Left kidney (tissue), 1 donor: ENCODE measurements at regions not wholly inside any gene's neighbourhood (a gene's known extent, or its start where the extent isn't known, plus 50 kb on each side); places are given as distances from the start of the nearest gene placed in this dataset.

Source experiments
- DNase-seq: peaks from one replicate; pipeline ENCODE4 v3.0.0-alpha.2; 2013

DNA sequence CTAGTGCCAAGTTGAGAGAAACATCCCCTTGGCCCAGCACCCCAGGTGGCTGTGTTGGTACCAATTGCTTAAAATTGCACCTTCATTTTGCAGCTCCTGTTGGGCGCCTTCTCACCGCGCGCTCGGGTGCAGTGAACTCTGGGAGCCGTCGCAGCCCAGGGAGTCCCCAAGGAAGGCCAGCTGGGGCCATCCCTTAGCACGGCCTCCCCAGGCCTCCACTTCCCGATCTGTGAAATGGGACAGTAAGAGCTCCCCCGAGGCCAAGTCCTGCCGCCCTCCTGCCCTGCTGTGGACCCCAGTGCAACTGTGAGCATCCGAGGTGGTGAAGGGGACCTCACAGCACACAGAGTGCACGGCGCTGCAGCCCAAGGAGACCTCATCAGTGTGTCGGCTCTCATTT, 1234.1 kb downstream of the BRD1 start:
- DNase-seq = no peak

DNA sequence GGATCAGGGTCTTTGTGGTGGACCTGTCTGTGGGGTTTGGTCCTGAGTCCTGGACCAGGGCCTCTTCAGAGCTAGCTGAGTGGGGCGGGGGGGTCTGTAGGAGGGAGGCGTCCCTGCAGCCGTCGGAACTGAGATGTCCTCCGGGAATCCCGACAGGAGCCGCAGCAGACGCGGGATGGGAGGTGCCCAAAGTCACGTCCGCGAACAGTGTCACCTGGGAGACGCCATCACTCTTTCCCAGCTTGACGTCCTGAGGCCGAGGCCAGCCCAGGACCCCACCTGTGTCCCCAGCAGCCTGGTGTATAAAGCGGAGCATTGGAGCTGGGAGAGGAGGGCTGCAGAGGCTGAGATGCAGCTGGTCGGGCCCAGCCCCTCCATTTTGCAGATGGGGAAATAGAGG, 1234.7 kb downstream of the BRD1 start:
- DNase-seq = no peak

DNA sequence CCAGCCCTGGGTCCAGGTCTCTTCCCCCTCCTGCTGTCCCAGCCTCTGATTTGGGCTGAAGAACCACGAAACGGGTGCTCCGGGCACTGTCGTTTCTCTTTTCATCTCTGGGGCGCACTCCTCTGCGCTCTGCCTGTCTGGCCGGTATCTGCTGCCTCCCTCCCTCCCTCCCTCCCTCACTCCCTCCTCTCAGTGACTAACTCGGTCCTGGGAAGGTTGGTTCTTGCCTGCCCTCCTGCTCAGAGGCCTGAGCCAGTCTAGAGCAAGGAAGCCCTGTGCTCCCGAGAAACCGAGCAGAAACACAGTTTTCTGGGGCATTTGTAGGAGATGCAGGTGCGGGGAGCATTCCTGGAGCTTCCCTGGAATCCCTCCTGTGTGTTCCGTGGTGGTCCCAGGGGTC, 1235.2 kb downstream of the BRD1 start:
- DNase-seq = no peak

DNA sequence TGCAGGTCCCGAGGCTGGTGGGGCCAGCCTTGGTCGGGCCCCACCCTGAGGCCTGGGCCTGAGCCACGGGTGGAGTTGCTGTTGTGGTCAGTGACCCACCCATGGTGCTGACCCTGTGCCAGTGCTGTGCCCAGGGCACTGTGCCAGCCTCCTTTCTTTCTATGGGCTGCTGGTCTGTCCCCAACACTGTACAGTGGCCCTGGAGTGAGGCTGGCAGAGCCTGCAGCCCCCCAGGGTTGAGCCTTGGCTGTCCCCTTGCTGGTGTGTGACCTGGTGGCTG, 1235.7 kb downstream of the BRD1 start:
- DNase-seq = no peak

DNA sequence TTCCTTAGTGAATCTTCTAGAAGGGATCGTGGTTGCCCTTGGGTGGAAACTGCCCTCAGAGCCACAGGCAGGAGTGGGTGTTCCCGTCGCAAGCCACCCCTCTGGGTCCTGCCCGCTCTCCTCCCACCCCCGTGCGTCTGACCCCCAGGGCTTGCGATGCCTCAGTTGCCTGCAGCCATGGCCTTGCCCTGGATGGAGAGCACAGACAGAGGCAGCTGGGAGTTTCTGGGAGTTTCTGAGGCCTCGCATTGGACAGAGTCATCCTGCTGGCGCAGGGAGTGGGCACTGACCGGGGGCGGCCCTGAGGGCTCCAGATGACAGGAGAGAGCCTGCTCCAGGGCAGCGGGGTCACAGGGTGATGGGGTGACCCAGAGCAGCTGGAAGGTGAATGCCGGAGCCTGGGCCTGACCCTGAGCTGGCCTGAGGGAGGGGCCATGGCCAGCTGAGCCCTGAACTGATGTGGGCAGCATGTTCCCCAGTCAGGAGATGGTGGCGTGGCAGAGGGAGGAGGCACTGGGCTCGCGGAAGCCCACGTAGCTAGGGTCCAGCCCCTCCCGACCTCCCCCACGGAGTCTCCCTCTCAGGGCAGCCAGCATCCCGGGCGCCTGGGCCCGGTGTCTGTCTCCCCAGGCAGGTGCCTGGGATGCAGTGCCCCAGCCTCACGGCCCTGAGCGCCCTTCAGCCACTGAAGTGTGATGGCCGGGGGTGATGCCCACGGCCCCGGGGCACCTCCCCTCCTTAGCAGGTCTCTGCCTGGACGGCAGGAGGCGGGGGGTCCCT, 1236.2 kb downstream of the BRD1 start:
- DNase-seq = no peak

DNA sequence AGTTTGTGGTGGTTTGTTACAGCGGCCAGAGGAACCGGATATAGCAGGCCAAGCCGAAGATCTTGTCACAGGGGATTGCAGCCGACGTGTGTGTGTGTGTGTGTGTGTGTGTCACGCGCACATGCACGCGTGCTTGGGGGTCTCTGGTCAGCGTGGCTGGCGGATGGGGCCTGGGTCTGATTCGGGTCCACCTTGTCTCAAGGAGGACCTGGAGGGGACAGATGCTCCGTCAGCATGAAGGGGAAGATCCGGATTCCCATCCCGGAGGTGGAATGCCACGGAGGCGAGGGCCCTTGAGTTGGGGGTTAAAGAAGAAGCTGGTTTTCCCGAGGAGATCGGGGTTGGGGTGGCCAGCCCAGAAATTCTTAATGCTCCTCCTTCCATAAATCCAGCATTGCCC, 1237.8 kb downstream of the BRD1 start:
- no peak for DNase-seq

DNA sequence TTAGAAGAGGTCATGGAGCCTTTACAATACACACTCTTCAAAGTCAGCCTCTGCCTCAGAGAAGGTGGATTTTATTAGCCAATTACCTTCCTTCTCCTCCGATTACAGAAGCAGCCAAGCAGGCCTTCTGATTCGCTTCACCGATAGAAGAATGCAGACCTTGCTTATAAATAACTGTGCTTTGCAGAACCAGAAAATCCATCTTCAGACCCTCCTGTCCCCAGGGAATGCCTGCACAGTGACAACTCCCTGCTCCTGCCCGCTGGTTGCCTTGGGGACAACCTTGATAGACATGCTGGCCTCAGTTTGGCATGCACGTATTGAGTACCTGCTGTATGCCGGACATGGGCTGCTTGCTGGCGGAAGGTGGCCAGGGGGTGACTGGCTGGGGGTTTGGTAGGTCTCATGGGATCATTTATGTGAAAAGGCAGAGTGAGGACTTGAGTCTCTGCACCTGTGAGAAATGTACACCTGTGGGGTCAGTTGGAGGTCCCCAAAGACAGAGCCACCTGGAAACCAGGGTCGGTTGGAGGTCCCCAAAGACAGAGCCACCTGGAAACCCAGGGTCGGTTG, 1238.7 kb downstream of the BRD1 start:
- DNase-seq = peak; percentile 50

DNA sequence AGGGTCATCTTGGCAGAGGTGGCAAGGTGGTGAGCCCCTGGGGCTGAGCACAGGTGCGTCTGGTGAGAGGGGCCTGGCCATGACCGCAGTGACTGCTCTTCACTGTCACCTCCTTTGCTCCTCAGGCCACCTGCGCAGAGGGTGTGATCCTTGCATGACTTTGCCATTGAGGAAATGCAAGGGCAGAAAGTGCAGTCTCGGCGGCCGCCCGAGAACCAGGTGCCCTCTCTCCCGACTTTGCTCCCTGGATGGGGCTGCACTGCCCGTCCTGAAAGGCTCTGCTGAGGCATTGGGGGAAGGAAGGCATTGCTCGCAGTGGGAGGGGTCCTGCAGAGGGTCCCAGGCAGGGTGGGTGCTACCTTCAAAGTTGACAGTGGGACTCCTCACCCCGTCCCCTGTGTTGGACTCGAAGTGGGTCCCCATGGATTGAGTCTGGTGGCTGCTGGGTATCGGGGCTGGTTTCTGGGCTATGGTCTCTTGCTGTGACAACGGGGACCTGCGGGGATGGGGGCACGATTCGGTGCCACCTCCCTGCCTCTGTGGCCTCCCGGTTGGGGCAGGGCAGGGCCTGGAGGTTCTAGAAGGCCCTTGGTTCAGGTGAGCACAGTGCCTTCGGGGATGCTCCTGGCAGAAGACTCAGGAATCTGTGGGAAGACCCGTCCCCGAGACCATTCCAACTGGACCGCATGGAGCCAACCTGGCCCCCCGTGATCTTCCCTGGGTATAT, 1239.4 kb downstream of the BRD1 start:
- DNase-seq = no peak

DNA sequence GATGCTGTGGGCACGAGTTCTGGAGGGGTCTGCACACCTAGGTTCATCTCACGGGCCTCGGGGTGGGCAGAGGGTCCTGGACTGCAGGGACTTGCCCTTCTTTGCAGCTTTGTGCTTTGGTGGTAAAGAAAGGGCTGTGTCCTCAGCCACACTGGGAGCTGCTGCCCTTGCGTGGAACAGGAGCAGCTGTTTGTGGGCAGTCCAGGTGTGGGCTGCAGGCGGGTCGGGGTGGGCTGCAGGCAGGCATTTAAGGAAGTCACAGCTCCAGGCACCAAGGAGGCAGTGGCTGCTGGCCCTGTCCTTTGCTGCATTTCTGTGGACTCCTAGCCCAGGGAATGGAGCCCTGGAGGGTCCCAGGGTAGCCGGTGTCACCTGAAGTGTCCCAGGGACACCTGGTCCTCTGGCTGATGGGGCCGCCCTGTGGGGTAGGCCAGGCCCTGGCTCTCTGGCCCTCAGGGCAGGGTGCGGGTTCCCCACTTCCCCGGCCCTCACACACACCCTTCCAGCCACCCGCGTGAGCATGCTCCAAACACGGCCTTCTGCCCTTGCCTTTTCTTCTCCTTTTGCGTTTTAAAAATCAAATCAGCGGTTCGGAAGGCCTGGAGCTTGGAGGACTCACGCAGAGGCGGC, 1240.3 kb downstream of the BRD1 start:
- no peak for DNase-seq

DNA sequence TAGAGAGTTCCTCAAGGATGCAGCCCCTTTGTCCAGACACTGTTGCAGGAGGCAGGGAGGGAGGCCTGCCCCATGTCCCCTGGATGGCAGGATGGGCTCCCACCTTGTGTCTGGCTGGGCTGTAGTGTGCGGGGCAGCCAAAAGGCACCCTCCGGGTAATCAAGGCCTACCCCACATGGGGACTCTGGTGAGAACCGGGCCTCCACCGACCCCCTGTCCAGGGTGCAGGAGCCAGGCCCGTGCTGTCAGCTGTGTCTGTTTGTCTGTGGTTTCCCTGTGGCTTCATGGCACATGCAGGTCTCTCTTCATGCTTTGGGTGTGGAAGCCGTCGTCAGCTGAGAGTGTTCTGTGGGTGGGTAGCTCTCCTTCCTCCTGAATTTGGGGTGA, 1240.9 kb downstream of the BRD1 start:
- DNase-seq = no peak

DNA sequence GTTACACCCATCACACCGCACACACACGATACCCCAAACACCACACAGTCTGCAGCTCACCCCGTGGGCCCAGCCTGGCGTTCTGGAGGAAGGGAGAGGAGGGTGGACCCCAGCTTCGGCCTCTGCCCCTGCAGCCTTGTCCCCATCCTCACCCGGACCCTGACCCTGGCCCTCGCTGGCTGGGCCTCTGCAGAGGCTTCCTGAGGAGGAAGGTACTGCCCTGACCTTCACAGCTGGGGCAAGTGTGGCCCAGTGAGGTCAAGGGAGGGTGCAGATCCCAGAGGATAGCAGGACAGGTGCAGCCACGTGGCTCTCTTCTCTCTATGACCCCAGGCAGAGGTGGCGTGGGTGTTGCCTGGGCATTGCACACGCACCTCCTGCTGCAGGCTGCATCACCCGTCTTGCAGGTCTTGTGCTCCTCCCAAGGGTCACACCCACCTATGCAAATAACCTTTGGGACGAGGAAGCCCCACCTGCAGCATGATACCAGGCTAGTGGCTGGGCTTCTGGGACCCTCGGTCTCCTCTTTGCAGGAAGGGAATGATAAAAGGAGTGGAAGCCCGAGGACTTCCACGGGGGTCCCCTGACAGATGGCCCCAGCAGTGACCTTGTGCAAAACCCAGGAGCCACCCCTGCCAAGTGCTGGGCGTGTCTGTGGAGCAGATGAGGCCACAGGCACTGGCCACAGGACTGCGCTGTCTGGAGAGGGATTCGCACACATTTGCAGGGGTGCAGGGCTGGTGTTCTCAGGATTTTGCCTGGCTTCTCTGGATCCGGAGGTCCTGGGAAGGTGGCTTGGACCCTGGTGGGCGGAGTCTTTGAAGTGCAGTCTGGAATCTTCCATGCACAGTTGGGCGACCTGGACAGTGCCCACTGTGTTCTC, 1241.5 kb downstream of the BRD1 start:
- no peak for DNase-seq

DNA sequence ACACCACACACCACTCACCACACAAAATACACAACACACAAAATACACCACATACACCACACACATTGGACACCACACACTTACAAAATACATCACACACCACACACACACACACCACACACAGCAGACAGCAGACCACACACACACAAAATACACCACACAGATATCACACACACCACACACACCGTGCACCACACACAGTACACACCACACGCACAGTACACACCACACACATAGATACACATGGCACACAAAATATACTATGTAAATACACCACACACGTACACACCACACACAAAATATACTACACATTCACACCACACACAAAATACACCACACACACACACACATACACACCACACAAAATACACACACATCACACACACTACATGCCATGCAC, 1243.5 kb downstream of the BRD1 start:
- DNase-seq = no peak

DNA sequence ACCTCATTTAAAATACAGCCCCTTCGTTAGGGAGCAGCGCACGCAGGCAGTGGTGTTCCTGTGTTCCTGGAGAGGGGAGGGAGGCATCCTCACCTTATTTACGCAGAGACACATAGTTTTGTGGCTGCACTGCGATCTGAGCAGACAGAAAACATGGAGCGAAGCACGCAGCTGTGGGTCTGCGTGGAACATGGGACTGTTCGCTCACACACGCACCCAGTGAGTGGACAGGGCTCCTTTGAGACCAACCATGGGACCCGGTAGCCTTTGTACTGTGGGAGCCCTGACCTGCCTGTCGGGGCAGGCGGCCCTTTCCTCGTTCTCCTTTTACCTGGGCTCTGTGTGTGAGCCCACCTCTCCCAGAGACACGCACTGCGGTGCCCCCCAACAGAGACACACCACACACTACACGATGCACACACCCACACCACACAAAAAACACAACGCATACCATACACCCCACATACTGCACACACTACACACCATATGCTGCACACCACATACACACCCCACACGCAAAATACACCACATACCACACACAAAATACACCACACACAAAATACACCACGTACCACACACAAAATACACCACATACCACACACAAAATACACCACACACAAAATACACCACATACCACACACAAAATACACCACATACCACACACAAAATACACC, 1245.7 kb downstream of the BRD1 start:
- no peak for DNase-seq

DNA sequence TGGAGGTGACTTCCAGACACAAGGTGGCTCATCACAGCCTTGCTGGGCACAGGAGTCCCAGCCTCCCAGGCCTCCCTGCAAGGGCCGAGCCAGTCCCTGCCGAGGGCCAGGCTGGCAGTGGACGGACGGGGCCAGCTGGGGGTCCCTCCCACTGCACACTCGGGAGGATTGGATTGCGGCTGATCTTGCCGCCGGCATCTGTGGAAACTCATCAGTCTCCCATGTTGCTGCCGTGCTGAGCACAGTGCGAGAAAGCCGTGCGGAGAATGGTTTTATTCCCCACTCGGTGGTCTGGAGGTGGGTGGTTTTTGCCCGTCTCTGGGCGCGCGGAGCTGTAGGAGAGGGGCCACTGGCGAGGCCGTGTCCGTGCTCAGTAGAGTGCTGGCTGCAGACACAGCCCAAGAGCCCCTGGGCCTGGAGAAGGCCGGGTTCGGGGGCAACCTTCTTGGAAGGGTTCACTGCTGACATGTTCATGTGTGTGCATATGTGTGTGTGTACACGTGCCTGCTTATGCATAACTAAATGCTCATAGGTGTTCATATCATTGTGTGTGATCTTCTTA, 1246.4 kb downstream of the BRD1 start:
- DNase-seq = no peak

DNA sequence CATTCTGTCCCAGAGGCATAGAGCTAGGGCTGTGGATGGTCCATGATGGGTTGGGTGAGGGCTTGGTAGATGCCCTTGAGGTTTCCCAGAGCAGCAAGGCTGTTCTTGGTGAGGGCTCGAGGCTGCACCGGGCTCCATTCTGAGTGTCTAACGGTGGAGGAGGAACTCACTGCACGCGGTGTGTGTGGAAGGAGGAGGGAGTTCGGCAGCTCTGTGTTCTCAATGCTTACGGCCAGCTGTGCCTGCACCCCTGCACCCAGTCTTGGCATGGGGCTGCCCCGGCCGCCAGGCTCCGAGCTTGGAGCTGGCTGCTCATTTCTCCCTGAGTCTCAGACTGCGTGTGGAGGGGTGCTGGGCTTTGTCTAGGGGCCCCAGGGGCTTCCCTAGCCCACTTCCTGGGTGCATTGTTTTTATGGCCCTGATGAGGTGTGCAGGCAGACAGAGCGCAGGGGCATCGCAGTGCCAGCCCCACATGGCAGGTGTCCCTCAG, 1247.1 kb downstream of the BRD1 start:
- no peak for DNase-seq

DNA sequence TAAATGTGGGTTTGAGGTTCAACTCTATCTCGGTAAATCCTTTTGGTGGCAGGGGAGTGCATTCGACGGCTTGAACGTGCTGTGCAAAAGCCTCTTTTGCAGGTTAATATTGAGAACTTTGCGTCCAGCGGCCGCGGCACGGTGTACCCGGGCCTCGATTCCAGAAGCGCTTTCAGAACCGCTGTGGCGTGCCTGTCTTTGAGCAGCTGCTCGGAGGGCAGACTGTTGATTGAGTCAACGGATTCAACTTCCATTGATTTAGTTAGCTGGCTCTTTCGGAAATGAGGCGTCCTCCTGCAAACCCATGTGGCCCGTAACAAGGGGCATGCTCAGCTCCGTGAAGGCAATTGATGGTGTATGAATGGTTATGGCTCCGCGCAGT, 1247.8 kb downstream of the BRD1 start:
- DNase-seq = no peak

DNA sequence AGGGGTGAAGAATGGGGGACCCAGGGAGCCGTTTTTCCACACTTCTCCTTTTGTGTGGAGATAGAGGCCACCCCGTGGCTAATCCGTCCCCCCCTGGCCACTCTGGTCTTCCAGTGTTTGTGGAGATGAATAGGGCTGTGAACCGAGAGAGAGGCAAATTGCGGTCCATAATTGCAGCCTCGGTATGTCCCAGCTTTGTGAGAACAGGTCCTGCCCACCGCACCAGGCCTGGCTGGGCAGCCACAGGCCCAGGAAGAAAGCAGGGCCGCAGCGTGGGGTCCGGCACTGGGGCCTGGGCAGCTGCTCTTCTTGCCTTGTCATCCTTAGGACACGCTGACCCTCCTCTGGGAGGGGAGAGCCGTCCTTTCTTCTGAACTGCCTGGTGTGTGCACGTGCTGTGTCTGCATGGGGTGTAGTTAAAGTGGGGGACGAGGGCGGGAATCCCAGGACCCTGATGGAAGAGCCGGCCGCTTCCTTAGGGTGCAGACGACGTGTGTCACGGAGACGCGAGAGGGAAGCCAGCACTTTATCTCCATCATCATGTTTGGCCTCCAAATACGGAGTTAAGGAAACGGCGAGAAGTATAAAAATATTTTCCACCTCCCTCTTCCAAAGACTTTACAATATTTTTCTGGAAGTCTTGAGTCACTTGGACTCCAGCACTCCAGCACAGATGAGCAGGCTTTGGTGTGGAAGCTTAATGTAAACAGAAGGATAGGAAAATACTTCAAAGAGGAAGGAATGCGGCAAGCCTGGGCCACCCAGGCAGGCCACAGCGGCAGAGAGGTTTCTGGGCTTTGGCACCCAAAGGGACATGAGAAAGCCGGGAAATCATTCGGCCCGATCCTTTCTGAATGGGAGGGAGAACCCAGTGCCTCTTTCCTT, 1248.4 kb downstream of the BRD1 start:
- DNase-seq = no peak

DNA sequence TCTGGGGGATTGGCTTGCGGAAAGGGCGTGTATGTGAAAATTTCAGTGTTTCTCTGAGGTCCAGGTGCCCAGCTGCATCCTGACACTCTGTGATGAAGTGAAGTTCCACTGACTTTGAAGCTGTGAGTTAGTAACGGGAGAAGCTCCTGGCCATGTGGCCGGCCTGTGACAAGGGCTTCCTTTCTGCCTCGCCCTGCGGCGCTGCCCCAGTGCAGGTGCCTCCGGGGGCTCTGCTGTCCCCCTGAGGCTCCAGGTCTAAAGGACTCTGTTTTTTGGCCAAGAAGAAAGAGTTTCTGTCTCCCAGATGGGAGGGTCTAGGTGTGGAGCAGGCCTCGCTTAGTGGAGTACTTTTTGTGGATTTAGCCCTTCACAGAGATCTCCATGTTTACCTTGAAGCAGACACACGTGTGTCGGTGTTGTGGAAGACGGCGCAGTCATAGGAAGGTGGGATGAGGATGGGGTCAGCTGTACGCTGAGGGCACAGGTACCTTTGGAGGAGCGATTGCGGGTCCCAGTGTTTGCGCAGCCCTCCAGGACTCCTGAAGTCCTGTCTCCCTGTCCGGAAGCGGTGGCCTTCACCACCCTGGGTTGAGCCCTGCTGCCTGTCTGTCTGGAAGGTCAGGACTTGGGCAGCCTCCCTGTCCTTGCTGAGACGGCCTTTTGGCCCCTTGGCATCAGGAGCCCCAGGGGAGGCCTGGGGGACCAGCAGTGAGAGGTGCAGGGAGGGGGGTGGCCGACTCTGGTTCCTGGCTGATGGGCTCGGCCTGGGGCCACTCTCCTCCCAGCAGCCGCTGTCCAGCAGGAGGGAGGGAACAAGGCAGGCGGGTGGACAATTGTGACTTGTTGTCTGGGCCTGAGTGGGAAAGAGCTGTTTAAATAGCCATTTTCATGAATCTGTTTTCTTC, 1249.3 kb downstream of the BRD1 start:
- no peak for DNase-seq

DNA sequence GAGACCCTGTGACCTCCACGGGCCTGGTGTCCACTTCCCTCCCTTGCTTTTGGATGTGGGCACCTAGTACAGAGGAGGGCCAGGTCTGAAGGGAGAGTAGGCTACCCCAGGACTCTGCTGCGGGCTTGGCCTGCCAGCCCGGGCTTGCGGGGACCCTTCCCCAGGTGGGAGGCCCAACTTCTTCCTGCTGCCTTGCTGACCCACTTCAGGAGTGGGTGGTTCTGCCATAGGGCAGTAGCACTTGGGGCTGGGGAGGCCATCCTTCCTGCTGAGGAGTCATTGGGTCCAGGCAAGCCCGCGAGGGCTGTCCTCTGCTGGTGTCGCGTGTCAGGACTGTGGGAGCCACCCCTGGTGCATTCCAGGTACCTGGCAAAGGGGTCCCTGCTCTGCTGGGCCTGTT, 1250.0 kb downstream of the BRD1 start:
- DNase-seq = no peak
